Right lobe of liver (tissue), 6 donors: ENCODE measurements at regions not wholly inside any gene's neighbourhood (a gene's known extent, or its start where the extent isn't known, plus 50 kb on each side); places are given as distances from the start of the nearest gene placed in this dataset.
A peak's percentile ranks its signal among the peaks of the same experiment; 100 is the strongest.

Source experiments
- ATAC-seq, 4 donors: fragments of 200-7000 bp; cut with Tn5 transposase; one replicate each; pipeline ENCODE4 v1.9.1; 2020; ENCODE audit warnings: mild to moderate bottlenecking in 4 of 4, moderate library complexity in 4 of 4
- DNase-seq, 3 donors: peaks; one replicate each; pipeline ENCODE4 v3.0.0-alpha.2; 2020
- H3K27ac ChIP-seq, 3 donors: fragments of 200-600 bp; one replicate each; pipeline ENCODE4 v1.8.0; 2022
- H3K27me3 ChIP-seq, 2 donors: fragments of 200-600 bp; one replicate each; pipeline ENCODE4 v1.8.0; 2022
- H3K36me3 ChIP-seq, 4 donors: fragments of 200-600 bp; sonication (generic) in 1 of 4; one replicate each; pipeline versions ENCODE4 v1.5.1 to v1.8.0; 2017 to 2022; ENCODE audit warnings: control low read depth in 1 of 4
- H3K4me1 ChIP-seq, 4 donors: fragments of 200-600 bp; sonication (generic) in 1 of 4; one replicate each; pipeline versions ENCODE4 v1.5.1 to v1.8.0; 2017 to 2022; ENCODE audit warnings: control low read depth in 1 of 4
- H3K4me3 ChIP-seq, 3 donors: fragments of 200-600 bp; one replicate each; pipeline ENCODE4 v1.8.0; 2022
- H3K9me3 ChIP-seq, 4 donors: fragments of 200-600 bp; sonication (generic) in 1 of 4; one replicate each; pipeline versions ENCODE4 v1.5.1 to v1.8.0; 2017 to 2022; ENCODE audit warnings: control low read depth in 1 of 4
- CTCF ChIP-seq, 4 donors: fragments of 200-600 bp in 3 of 4; fragments of 450-650 bp in 1 of 4; IDR thresholded peaks; one replicate each; pipeline versions ENCODE4 v1.5.1 to v1.8.0; 2016 to 2022; ENCODE audit warnings: antibody characterized with exemption in 4 of 4, mild to moderate bottlenecking in 2 of 4
- POLR2A ChIP-seq: fragments of 450-650 bp; IDR thresholded peaks from one replicate; pipeline ENCODE4 v1.6.1; 2017; ENCODE audit warnings: antibody characterized with exemption, mild to moderate bottlenecking
- WGBS: methylation state at CpG from one replicate; pipeline ENCODE4 v1.1.6; 2018; ENCODE audit warnings: low coverage, low lambda C conversion rate; ENCODE audit not compliant: insufficient coverage; ENCODE audit errors: missing lambda C conversion rate; 5-methylcytosine and 5-hydroxymethylcytosine counted together
- intact Hi-C, 2 donors: fragments of 100-400 bp; cut with DNase I; formaldehyde crosslinking; loops; one replicate each; pipeline versions ENCODE4 v1.11.2 to v1.14.1; 2022
- donor health status: DM: no; HTN: yes; CAD: no.
- donor health status: DM: no; HTN: no; CAD: no.
- donor health status: DM: no; HTN: no; CAD: no.
- donor health status: DM: no; HTN: yes; CAD: no.
- donor health status: DM: no; HTN: yes; CAD: no.

GRCh38 chr15:96255599-96255998 lies 74.9 kb upstream of the NR2F2 start:
- ATAC-seq, result no peak
- intact Hi-C loops, result no loop called here
- TF ChIP-seq POLR2A, result no peak
- TF ChIP-seq CTCF (IDR thresholded peaks at IDR 0.05), result no peak
- Histone ChIP-seq H3K27ac (no peak overlapping the region), H3K4me3 (no peak overlapping the region), H3K9me3 (no peaks in the 10 kb centered on the region), H3K36me3 (no peaks in the 10 kb centered on the region), H3K4me1 (peaks cover 0 to 6% (median 0%) of the 10 kb centered on the region in 4 donors), H3K27me3 (no peaks in the 10 kb centered on the region)
- WGBS, result 91% methylated on average over 1 of the region's 1 CpG
- DNase-seq, result no peak

- no peaks in the 10 kb centered on the region for H3K27me3 ChIP-seq
- no peaks in the 10 kb centered on the region for H3K9me3 ChIP-seq
- ATAC-seq (peak; percentile 69 to 82 (median 77)), DNase-seq (peak in 1 of 3 donors; percentile 53)
- peaks cover 0 to 42% (median 13%) of the 10 kb centered on the region in 4 donors for H3K4me1 ChIP-seq
- no peak overlapping the region for H3K4me3 ChIP-seq
- 28% methylated on average over 4 of the region's 4 CpGs for WGBS
- intact Hi-C loops, result no loop called here
- TF ChIP-seq POLR2A (no peak), CTCF (IDR thresholded peaks at IDR 0.05) (no peak)
- H3K27ac ChIP-seq, result peak overlapping the region in 2 of 3 donors; percentile 66 to 77
- no peaks in the 10 kb centered on the region for H3K36me3 ChIP-seq
Measured at GRCh38 chr15:96261575-96262034, 68.9 kb upstream of the NR2F2 start.

GRCh38 chr15:96262097-96262496 lies 68.4 kb upstream of the NR2F2 start:
- intact Hi-C loops, result no loop called here
- no peaks in the 10 kb centered on the region for H3K9me3 ChIP-seq
- peaks cover 0 to 42% (median 13%) of the 10 kb centered on the region in 4 donors for H3K4me1 ChIP-seq
- no peak overlapping the region for H3K4me3 ChIP-seq
- peak overlapping the region in 2 of 3 donors; percentile 66 to 77 for H3K27ac ChIP-seq
- ATAC-seq (peak in 1 of 4 donors; percentile 16), DNase-seq (no peak)
- no peaks in the 10 kb centered on the region for H3K36me3 ChIP-seq
- no peak for TF ChIP-seq CTCF (IDR thresholded peaks at IDR 0.05)
- no peak for TF ChIP-seq POLR2A
- 49% methylated on average over 4 of the region's 4 CpGs for WGBS
- no peaks in the 10 kb centered on the region for H3K27me3 ChIP-seq

- peaks cover 0 to 42% (median 13%) of the 10 kb centered on the region in 4 donors for H3K4me1 ChIP-seq
- DNase-seq, result no peak
- no peaks in the 10 kb centered on the region for H3K27me3 ChIP-seq
- TF ChIP-seq POLR2A (no peak), CTCF (IDR thresholded peaks at IDR 0.05) (no peak)
- H3K4me3 ChIP-seq, result no peak overlapping the region
- intact Hi-C loops, result no loop called here
- H3K9me3 ChIP-seq, result no peaks in the 10 kb centered on the region
- ATAC-seq, result peak; percentile 49 to 68 (median 55)
- peak overlapping the region in 2 of 3 donors; percentile 66 to 77 for H3K27ac ChIP-seq
- no peaks in the 10 kb centered on the region for H3K36me3 ChIP-seq
- 69% methylated on average over 10 of the region's 10 CpGs for WGBS
Measured at GRCh38 chr15:96262549-96263489, 67.7 kb upstream of the NR2F2 start.
